Coronary artery (tissue), 2 donors: ENCODE measurements at regions not wholly inside any gene's neighbourhood (a gene's known extent, or its start where the extent isn't known, plus 50 kb on each side); places are given as distances from the start of the nearest gene placed in this dataset.

ENCODE experiments used
- DNase-seq: peaks from one replicate; pipeline ENCODE4 v3.0.0-alpha.2; 2017; ENCODE audit warnings: low spot score
- H3K27ac ChIP-seq, 2 donors: fragments of 200-600 bp; sonication (generic); one replicate each; pipeline ENCODE4 v1.5.1; 2016 to 2019
- H3K4me3 ChIP-seq: fragments of 200-600 bp; sonication (generic); 2 replicates; pipeline ENCODE4 v1.5.1; 2016; ENCODE audit warnings: mild to moderate bottlenecking, moderate library complexity
- CTCF ChIP-seq: fragments of 200-600 bp; sonication (generic); IDR thresholded peaks from one replicate; pipeline ENCODE4 v1.5.1; 2019; ENCODE audit warnings: antibody characterized with exemption

- no peak for DNase-seq
- no peak for TF ChIP-seq CTCF
- H3K27ac ChIP-seq, result no peak overlapping the region
- no peak overlapping the region for H3K4me3 ChIP-seq
Observed at GRCh38 chr15:47877836-47878235, 160.5 kb downstream of the SEMA6D start.

DNA sequence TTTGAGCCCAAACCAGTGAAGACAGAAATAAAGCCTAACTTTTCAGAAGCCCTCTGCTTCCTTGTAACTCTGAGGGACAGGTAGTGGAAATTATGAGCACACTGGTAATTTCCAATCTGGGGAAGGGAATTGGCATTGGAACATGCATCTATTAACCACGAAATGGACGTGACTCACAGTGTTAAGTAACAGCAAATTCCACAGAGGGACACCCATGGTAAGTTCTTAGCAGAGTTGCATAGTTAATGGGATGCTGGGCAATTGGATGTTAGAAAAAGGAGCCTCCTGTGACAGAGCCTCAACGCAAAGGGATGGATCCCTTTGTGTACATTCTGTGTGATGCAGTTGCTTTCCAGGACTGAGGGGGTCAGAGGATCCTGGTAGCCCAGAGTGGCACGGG lies 168.6 kb downstream of the SEMA6D start:
- no peak for TF ChIP-seq CTCF
- Histone ChIP-seq H3K27ac (no peak overlapping the region), H3K4me3 (no peak overlapping the region)
- no peak for DNase-seq

DNA sequence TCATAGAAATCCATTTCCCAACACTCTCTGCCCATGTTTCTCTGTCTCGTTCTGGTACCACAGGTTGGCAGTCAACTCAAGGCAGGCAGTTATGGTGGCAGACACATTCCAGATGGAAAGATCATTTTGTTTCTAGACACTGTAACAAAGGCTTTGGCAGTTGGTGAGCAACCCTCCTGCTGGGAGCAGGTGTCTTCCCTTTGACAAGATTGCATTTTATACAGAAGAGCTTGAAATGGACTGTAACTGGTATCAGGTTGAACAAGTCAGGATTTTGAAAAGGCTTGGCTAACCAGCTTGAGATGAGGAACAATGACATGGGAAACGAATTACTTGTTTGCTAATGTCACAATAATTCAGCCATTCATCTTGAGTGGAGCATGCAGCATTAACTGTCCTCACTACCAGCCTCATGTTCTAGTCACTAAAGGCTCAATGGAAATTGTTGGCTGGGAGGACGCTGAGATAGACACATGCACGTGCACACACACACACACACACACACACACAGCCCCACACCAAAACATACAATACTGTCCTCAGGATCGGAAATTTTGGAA lies 170.0 kb downstream of the SEMA6D start:
- H3K27ac ChIP-seq, result no peak overlapping the region
- TF ChIP-seq CTCF, result no peak

DNA sequence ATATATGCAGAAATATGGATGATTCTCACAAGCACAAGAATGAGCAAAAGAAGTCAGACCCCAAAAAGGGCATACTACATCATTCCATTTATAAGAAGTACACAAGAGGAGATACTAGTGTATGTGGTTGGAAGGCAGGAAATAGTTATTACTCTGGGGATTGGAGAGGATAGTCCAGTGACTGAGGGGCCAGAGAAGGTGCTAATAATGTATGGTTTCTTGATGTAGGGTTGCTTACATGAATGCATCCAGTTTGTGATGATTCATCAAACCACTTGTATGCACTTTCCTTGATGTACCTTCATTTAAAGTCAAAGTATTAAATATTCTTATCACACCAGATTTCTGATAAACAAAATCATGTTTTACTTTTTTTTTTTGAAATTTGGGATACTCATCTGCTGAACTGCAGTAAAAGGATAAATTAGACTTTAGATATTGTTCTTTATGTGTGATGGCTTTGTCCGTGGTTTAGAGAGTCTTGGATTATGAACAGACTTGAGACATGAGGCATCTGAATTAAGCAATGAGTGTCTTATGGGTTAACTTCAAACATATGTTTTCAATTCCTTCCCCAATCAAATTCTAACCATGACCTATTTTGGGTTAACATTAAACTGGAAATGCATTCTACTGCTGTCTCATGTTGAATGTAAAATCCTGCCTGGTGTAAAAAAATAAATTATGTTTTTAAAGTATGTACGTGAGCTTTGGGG lies 171.2 kb downstream of the SEMA6D start:
- TF ChIP-seq CTCF, result no peak
- DNase-seq, result no peak
- Histone ChIP-seq H3K4me3 (no peak overlapping the region), H3K27ac (no peak overlapping the region)

More for the DNA sequence above, 170.0 kb downstream of the SEMA6D start:
- no peak overlapping the region for H3K4me3 ChIP-seq
- DNase-seq, result no peak

DNA sequence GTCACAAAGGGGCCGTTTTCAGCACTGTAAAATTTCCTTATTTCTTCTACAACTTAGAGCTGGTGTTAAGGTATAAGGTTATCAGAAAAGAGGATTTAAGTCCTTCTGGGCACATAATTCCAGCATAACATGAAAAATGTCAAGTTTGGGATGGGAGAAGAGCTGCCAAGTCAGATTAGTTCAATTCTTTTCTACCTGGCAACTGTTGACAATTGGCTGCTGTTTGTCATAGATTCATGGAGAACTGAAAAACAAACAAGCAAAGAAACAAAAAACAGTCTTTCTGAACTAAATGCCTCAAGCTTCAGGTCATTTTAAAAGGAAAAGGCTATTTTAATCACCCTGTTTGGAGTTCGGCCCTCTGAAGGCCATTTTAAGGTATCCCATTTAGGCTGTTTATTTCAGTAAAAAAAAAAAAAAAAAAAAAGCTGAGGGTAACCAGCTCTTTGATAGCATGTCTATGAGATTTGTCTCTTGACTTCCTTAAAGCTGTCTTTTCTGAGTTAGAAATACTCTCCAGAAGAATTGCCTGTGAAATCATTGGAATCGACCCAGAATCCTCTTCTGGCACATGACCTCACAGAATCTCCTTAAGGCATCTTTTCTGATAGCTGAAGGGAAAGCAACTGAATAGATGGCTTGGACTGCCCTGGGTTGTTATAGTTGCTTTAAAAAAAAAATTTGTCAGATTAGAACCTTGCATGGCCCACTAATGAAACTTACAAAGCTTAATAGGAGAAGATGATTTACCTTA lies 173.3 kb downstream of the SEMA6D start:
- Histone ChIP-seq H3K4me3 (no peak overlapping the region), H3K27ac (no peak overlapping the region)
- no peak for TF ChIP-seq CTCF
- no peak for DNase-seq

DNA sequence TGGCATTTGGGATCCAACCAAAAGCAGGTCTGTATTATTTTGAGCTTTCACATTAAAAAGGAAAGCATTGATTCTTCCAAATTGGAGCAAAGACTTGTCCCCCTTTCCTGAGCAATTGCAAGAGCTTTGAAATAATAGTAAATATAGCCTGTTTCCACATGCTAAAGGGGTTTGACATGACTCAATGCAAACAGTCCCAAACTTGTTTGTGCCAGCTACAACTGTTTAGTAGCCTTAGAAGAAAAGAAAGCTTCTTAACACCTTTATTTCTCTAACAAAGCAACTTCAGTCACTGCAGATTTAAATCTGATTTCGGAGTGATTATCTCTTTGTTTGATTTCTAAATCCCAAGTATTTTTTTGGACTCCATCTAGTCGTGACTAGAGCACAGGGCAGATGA lies 180.2 kb downstream of the SEMA6D start:
- H3K27ac ChIP-seq, result no peak overlapping the region
- no peak overlapping the region for H3K4me3 ChIP-seq
- DNase-seq, result no peak
- TF ChIP-seq CTCF, result no peak
